ENCODE measurements at regions not wholly inside any gene's neighbourhood (a gene's known extent, or its start where the extent isn't known, plus 50 kb on each side); places are given as distances from the start of the nearest gene placed in this dataset.

DNA sequence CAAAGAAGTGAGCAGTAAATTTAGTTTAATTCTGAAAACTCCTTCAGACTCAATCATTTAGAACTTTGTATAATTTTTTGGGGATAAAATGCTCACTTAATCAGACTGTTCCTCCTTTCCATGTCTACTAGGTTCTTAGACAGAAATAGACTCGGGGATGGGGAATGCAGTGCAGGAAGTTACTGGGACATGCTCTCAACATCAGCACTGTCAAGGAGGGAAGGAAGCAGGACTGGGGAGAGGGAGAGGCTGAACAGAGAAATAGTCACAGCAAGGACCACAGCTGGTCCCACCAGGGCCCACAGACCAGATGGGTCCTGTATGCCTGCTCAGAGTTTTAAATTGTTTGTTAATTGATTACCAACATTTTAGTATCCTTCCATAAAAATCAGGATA lies 310.1 kb upstream of the MSX2 start:
- no peak for TF ChIP-seq EZH2 (IDR thresholded peaks at IDR 0.05; ENCODE audit: borderline replicate concordance, low read length)
- TF ChIP-seq, protein P1, sequence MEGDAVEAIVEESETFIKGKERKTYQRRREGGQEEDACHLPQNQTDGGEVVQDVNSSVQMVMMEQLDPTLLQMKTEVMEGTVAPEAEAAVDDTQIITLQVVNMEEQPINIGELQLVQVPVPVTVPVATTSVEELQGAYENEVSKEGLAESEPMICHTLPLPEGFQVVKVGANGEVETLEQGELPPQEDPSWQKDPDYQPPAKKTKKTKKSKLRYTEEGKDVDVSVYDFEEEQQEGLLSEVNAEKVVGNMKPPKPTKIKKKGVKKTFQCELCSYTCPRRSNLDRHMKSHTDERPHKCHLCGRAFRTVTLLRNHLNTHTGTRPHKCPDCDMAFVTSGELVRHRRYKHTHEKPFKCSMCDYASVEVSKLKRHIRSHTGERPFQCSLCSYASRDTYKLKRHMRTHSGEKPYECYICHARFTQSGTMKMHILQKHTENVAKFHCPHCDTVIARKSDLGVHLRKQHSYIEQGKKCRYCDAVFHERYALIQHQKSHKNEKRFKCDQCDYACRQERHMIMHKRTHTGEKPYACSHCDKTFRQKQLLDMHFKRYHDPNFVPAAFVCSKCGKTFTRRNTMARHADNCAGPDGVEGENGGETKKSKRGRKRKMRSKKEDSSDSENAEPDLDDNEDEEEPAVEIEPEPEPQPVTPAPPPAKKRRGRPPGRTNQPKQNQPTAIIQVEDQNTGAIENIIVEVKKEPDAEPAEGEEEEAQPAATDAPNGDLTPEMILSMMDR (conservative IDR thresholded peaks at IDR 0.05 in 1 of 2, IDR thresholded peaks at IDR 0.05 in 1 of 2; ENCODE audit: extremely low read depth in 1 of 2, insufficient read depth in 1 of 2, low read depth in 1 of 2, low read length in 2 of 2), result no peak

All from mammary epithelial cell (primary cell).